ENCODE measurements at regions not wholly inside any gene's neighbourhood (a gene's known extent, or its start where the extent isn't known, plus 50 kb on each side); places are given as distances from the start of the nearest gene placed in this dataset.

GRCh38 chr11:15830741-15831428, 525.5 kb downstream of the SOX6 start (continued):
- TF ChIP-seq NCOA1 (IDR thresholded peaks at IDR 0.05; ENCODE audit: low read depth) = no peak
- TF ChIP-seq SMARCA4 (IDR thresholded peaks at IDR 0.05) = no peak
- no peak for TF ChIP-seq E2F6 (IDR thresholded peaks at IDR 0.05; ENCODE audit: borderline replicate concordance in 1 of 2, extremely low read depth in 1 of 2, insufficient read depth in 1 of 2, insufficient read length in 1 of 2, low read depth in 1 of 2, low read length in 1 of 2, poor library complexity in 1 of 2, severe bottlenecking in 1 of 2)
- no peak for TF ChIP-seq ZNF280B (CRISPR knock-in tag; IDR thresholded peaks at IDR 0.05)
- TF ChIP-seq KHSRP (IDR thresholded peaks at IDR 0.05) = no peak
- TF ChIP-seq STAT5A (IDR thresholded peaks at IDR 0.05; ENCODE audit: borderline replicate concordance, low read length) = no peak
- TF ChIP-seq ZFP36 (IDR thresholded peaks at IDR 0.05; ENCODE audit: low read depth, low read length, partially characterized antibody) = no peak
- TF ChIP-seq, protein P1, sequence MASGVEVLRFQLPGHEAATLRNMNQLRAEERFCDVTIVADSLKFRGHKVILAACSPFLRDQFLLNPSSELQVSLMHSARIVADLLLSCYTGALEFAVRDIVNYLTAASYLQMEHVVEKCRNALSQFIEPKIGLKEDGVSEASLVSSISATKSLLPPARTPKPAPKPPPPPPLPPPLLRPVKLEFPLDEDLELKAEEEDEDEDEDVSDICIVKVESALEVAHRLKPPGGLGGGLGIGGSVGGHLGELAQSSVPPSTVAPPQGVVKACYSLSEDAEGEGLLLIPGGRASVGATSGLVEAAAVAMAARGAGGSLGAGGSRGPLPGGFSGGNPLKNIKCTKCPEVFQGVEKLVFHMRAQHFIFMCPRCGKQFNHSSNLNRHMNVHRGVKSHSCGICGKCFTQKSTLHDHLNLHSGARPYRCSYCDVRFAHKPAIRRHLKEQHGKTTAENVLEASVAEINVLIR (CRISPR knock-in tag; IDR thresholded peaks at IDR 0.05) = no peak
